ENCODE measurements at regions not wholly inside any gene's neighbourhood (a gene's known extent, or its start where the extent isn't known, plus 50 kb on each side); places are given as distances from the start of the nearest gene placed in this dataset.

DNA sequence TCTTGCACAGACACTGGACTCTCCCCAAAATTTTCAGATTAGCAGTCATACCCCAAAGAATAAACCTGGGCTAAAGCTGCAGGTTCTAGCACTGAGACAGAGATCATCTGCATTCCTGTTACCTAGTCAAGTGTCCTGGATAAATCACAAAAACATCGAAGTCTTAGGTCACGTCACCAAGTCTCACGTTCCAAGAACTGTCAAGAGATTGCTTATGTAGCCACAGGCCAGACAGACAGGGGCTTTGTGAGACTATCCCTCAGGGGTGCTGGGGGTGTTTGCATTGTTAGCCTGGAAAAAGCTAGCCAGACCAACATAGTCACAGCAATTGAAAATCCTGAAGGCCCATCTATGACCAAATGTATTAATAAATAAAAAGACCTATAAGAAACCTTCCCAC, 243.1 kb upstream of the PREP start:
- no peak for TF ChIP-seq POLR2A (IDR thresholded peaks at IDR 0.05)
- TF ChIP-seq, protein P1, sequence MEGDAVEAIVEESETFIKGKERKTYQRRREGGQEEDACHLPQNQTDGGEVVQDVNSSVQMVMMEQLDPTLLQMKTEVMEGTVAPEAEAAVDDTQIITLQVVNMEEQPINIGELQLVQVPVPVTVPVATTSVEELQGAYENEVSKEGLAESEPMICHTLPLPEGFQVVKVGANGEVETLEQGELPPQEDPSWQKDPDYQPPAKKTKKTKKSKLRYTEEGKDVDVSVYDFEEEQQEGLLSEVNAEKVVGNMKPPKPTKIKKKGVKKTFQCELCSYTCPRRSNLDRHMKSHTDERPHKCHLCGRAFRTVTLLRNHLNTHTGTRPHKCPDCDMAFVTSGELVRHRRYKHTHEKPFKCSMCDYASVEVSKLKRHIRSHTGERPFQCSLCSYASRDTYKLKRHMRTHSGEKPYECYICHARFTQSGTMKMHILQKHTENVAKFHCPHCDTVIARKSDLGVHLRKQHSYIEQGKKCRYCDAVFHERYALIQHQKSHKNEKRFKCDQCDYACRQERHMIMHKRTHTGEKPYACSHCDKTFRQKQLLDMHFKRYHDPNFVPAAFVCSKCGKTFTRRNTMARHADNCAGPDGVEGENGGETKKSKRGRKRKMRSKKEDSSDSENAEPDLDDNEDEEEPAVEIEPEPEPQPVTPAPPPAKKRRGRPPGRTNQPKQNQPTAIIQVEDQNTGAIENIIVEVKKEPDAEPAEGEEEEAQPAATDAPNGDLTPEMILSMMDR (IDR thresholded peaks at IDR 0.05): no peak
- Histone ChIP-seq H3K4me1 (no peaks in the 10 kb centered on the region), H3K9me3 (no peaks in the 10 kb centered on the region), H3K27me3 (no peaks in the 10 kb centered on the region), H3K36me3 (replicated peaks in 1 of 2; ENCODE audit: insufficient read depth in 1 of 2, low read depth in 2 of 2) (no peaks in the 10 kb centered on the region), H3K27ac (no peak overlapping the region), H3K4me3 (no peak overlapping the region)
- intact Hi-C loops (cut with DNase I): no loop called here
- no peak for ATAC-seq
- DNase-seq: no peak
- WGBS, 2 donors: 71 to 90% methylated on average over 3 of the region's 3 CpGs

DNA sequence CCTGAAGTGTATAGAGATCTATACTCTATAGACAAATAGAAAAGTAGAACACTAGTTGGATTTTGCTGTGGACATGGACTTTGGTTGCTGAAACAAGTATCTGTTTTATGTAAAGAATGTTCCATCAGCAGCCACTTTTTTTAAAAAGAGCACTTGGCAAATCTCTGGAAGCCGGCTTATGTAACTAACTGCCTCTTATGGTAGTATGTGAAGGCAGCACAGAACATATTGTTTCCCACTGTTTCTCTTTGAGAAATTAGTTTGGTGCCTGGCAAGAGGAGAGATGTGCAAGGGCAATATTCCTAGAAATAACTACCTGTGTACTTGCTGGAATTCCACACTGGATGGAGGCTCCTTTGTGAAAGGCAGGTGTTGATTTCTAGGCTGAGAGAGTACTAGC, 242.3 kb upstream of the PREP start:
- WGBS, 2 donors: 62 to 63% methylated on average over 1 of the region's 1 CpG

GRCh38 chr6:105644691-105645090, 241.8 kb upstream of the PREP start:
- intact Hi-C loops (cut with DNase I): no loop called here

More for the DNA sequence above, 242.3 kb upstream of the PREP start:
- H3K4me3 ChIP-seq: no peak overlapping the region
- H3K9me3 ChIP-seq: no peaks in the 10 kb centered on the region
- no peak for DNase-seq
- H3K27me3 ChIP-seq: no peaks in the 10 kb centered on the region
- no peak for ATAC-seq
- H3K36me3 ChIP-seq (replicated peaks in 1 of 2; ENCODE audit: insufficient read depth in 1 of 2, low read depth in 2 of 2): no peaks in the 10 kb centered on the region
- H3K4me1 ChIP-seq: no peaks in the 10 kb centered on the region
- H3K27ac ChIP-seq: no peak overlapping the region
- intact Hi-C loops (cut with DNase I): no loop called here
- TF ChIP-seq, protein P1 (IDR thresholded peaks at IDR 0.05): no peak
- no peak for TF ChIP-seq POLR2A (IDR thresholded peaks at IDR 0.05)

GRCh38 chr6:105644073-105644489, 241.2 kb upstream of the PREP start:
- no peaks in the 10 kb centered on the region for H3K9me3 ChIP-seq

More at GRCh38 chr6:105644691-105645090, 241.8 kb upstream of the PREP start:
- H3K9me3 ChIP-seq: no peaks in the 10 kb centered on the region
- H3K27me3 ChIP-seq: no peaks in the 10 kb centered on the region
- TF ChIP-seq POLR2A (IDR thresholded peaks at IDR 0.05): no peak
- TF ChIP-seq, protein P1 (IDR thresholded peaks at IDR 0.05): no peak
- ATAC-seq (no peak), DNase-seq (no peak)
- H3K36me3 ChIP-seq (replicated peaks in 1 of 2; ENCODE audit: insufficient read depth in 1 of 2, low read depth in 2 of 2): no peaks in the 10 kb centered on the region
- 48 to 50% methylated on average over 3 of the region's 3 CpGs for WGBS, 2 donors
- no peak overlapping the region for H3K4me3 ChIP-seq
- H3K27ac ChIP-seq: no peak overlapping the region
- H3K4me1 ChIP-seq: no peaks in the 10 kb centered on the region

GRCh38 chr6:105642708-105643107, 239.8 kb upstream of the PREP start:
- H3K4me3 ChIP-seq: no peak overlapping the region
- TF ChIP-seq, protein P1 (IDR thresholded peaks at IDR 0.05): no peak
- TF ChIP-seq POLR2A (IDR thresholded peaks at IDR 0.05): no peak
- no peaks in the 10 kb centered on the region for H3K9me3 ChIP-seq
- intact Hi-C loops (cut with DNase I): no loop called here
- ATAC-seq (no peak), DNase-seq (no peak)
- H3K4me1 ChIP-seq: no peaks in the 10 kb centered on the region
- no peaks in the 10 kb centered on the region for H3K27me3 ChIP-seq
- no peaks in the 10 kb centered on the region for H3K36me3 ChIP-seq (replicated peaks in 1 of 2; ENCODE audit: insufficient read depth in 1 of 2, low read depth in 2 of 2)
- no peak overlapping the region for H3K27ac ChIP-seq
- WGBS, 2 donors: 71 to 73% methylated on average over 4 of the region's 4 CpGs

More at GRCh38 chr6:105644073-105644489, 241.2 kb upstream of the PREP start:
- Histone ChIP-seq H3K27ac (no peak overlapping the region), H3K27me3 (no peaks in the 10 kb centered on the region), H3K4me1 (no peaks in the 10 kb centered on the region), H3K36me3 (replicated peaks in 1 of 2; ENCODE audit: insufficient read depth in 1 of 2, low read depth in 2 of 2) (no peaks in the 10 kb centered on the region), H3K4me3 (no peak overlapping the region)
- no peak for DNase-seq
- ATAC-seq: no peak
- 60 to 64% methylated on average over 2 of the region's 2 CpGs for WGBS, 2 donors
- TF ChIP-seq, protein P1 (IDR thresholded peaks at IDR 0.05): no peak
- TF ChIP-seq POLR2A (IDR thresholded peaks at IDR 0.05): no peak
- intact Hi-C loops (cut with DNase I): no loop called here

All from body of pancreas (tissue), 4 donors.